SHP77 treated with DMSO at 0.1 percent for 48 hours (cell line): ENCODE measurements at regions not wholly inside any gene's neighbourhood (a gene's known extent, or its start where the extent isn't known, plus 50 kb on each side); places are given as distances from the start of the nearest gene placed in this dataset.

Experiments used
- DNase-seq: peaks from one replicate; lab custom pipeline; 2025; lab: John Stamatoyannopoulos, UW

- no peak for DNase-seq
These were observed 63.2 kb upstream of the GHR start for GRCh38 chr5:42360056-42360455.

GRCh38 chr5:42360616-42361314 lies 62.5 kb upstream of the GHR start:
- no peak for DNase-seq

GRCh38 chr5:42361315-42361688 lies 61.9 kb upstream of the GHR start:
- DNase-seq, result no peak

- DNase-seq, result no peak
These were observed 57.2 kb upstream of the GHR start for GRCh38 chr5:42366051-42366450.
